Activated CD4-positive, alpha-beta T cell treated with anti-CD3 and anti-CD28 coated beads, Interleukin-2, amount 10 ng/mL, durations not matched to agents 7 days and 5 days (primary cell): ENCODE measurements at regions not wholly inside any gene's neighbourhood (a gene's known extent, or its start where the extent isn't known, plus 50 kb on each side); places are given as distances from the start of the nearest gene placed in this dataset.
"Not testable (repeated sequence)": the region's sequence is repeated elsewhere in the genome, so short reads cannot be mapped to it uniquely, and the experiment has no call there.

ENCODE experiments used
- CTCF ChIA-PET: fragments of 350-600 bp; sonication (Branson Sonifier 250); formaldehyde crosslinking; loops from one replicate; lab custom pipeline; 2021; ENCODE audit warnings: antibody characterized with exemption; lab: Charles Lee
- POLR2A ChIA-PET: fragments of 350-600 bp; sonication (Branson Sonifier 250); formaldehyde crosslinking; loops from one replicate; lab custom pipeline; 2021; ENCODE audit warnings: antibody characterized with exemption; lab: Charles Lee
- DNase-seq: peaks from one replicate; pipeline ENCODE4 v3.0.0-alpha.2; 2020
- H3K27ac Mint-ChIP-seq: one replicate; pipeline ENCODE4 v1.8.0; 2021; ENCODE audit warnings: mild to moderate bottlenecking, moderate library complexity, mixed read lengths
- H3K27me3 Mint-ChIP-seq: one replicate; pipeline ENCODE4 v1.8.0; 2021; ENCODE audit warnings: mixed read lengths
- H3K36me3 Mint-ChIP-seq: one replicate; pipeline ENCODE4 v1.8.0; 2021; ENCODE audit warnings: low read depth, mixed read lengths
- H3K4me1 Mint-ChIP-seq: one replicate; pipeline ENCODE4 v1.8.0; 2021; ENCODE audit warnings: mixed read lengths
- H3K4me3 Mint-ChIP-seq: one replicate; pipeline ENCODE4 v1.8.0; 2021; ENCODE audit warnings: mild to moderate bottlenecking, moderate library complexity, mixed read lengths
- H3K9me3 Mint-ChIP-seq: one replicate; pipeline ENCODE4 v1.8.0; 2021; ENCODE audit warnings: mixed read lengths

DNA sequence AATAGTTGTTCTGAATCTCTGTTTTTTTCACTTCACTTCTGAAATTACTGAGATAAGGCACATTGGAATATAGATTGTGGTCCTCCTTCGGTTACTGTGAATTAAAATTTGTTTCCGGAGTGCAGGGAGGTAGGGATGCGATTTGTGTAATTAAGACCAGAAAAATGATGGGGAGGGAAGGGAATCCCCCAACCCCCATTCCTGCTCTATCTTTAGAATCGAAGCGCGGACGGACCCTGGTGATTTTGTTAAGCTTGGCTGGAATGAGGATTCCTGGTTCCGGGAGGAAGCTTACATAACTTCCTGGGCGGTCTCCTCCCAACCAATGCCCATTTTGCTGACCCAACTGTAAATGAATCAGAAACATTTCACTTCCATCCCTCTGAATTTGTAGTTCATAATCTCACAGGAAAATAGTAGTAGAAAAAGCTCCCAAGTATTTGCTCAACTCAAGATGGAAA lies 220.1 kb upstream of the MSX2 start:
- ChIA-PET CTCF (no interaction called here), POLR2A (no interaction called here)
- no peaks in the 10 kb centered on the region for H3K36me3 Mint-ChIP-seq
- no peak overlapping the region for H3K27ac Mint-ChIP-seq
- no peaks in the 10 kb centered on the region for H3K27me3 Mint-ChIP-seq
- DNase-seq: no peak
- H3K4me3 Mint-ChIP-seq: no peak overlapping the region
- H3K9me3 Mint-ChIP-seq: peaks cover 6% of the 10 kb centered on the region
- no peaks in the 10 kb centered on the region for H3K4me1 Mint-ChIP-seq

DNA sequence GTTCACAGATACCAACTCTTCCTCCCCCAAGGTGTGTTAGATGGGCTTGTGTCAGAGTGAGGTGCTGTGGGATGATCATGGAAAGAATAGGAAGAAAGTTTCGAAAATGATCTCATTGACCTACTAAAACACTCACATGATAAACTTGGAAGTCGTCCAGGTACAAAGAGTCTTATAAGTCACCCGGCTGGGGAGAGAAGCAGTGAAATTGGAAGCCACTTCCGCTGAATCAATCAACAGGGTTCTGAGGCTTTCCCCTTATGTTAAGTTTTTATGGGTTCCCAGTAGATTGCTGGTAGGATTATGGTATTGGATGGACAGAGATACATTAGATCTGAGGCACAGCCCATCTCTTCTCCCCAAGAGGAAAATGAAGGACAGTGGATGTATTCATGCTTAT lies 218.8 kb upstream of the MSX2 start:
- no peak overlapping the region for H3K4me3 Mint-ChIP-seq
- H3K9me3 Mint-ChIP-seq: no peaks in the 10 kb centered on the region
- no peaks in the 10 kb centered on the region for H3K36me3 Mint-ChIP-seq
- POLR2A ChIA-PET: no interaction called here
- no peaks in the 10 kb centered on the region for H3K27me3 Mint-ChIP-seq
- CTCF ChIA-PET: no interaction called here
- no peak overlapping the region for H3K27ac Mint-ChIP-seq
- DNase-seq: no peak
- H3K4me1 Mint-ChIP-seq: no peaks in the 10 kb centered on the region

- H3K4me3 Mint-ChIP-seq, H3K27me3 Mint-ChIP-seq, H3K9me3 Mint-ChIP-seq, H3K4me1 Mint-ChIP-seq, POLR2A ChIA-PET, H3K36me3 Mint-ChIP-seq, CTCF ChIA-PET, DNase-seq, H3K27ac Mint-ChIP-seq: not testable (repeated sequence)
These were observed 213.5 kb upstream of the MSX2 start for GRCh38 chr5:174510782-174511453.

- Mint-ChIP-seq H3K4me3 (no peak overlapping the region), H3K27me3 (no peaks in the 10 kb centered on the region), H3K27ac (no peak overlapping the region), H3K4me1 (no peaks in the 10 kb centered on the region), H3K36me3 (no peaks in the 10 kb centered on the region), H3K9me3 (no peaks in the 10 kb centered on the region)
- no peak for DNase-seq
- ChIA-PET CTCF (no interaction called here), POLR2A (no interaction called here)
These were observed 212.6 kb upstream of the MSX2 start for GRCh38 chr5:174511714-174512253.

DNA sequence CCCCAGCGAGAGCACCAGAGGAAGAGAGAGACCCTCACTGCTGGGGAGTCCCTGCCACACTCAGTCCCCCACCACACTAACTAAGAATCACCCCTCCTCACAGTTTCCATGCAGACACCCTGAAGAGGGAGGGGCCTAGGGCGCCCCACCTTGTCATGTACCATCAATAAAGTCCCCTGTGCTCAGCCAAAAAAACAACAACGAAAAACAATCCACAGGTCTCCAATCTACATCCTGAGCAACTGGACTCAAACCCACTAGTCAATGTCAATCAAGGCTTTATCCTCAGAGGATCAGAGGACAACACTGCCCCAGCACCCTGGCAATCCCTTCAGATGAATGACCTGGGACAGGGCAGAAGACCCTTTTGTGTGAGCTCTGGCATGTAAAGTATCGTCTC lies 210.1 kb upstream of the MSX2 start:
- Mint-ChIP-seq H3K9me3 (no peaks in the 10 kb centered on the region), H3K27ac (no peak overlapping the region), H3K4me1 (no peaks in the 10 kb centered on the region), H3K27me3 (no peaks in the 10 kb centered on the region), H3K4me3 (no peak overlapping the region), H3K36me3 (no peaks in the 10 kb centered on the region)
- ChIA-PET CTCF (no interaction called here), POLR2A (no interaction called here)
- DNase-seq: no peak

DNA sequence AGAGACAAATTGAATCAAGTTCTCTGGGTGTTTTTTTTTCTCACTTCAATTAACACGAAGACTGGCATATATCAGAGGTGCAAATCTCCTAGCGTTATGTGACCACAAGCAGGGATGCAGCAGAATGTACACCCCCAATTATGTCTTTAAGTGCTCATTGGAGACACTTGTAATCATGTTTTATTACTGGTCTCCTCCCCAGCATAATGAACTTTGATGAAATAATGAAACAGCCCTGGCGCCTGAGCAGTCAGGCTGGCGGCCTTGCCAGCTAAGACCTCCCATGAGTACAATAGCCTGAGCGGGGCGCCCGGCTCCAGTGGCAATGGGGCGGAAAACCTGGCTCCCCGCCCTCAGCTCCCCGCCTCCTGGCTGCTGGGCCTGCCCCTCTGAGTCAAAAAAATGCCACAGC lies 209.4 kb upstream of the MSX2 start:
- Mint-ChIP-seq H3K4me3 (no peak overlapping the region), H3K27me3 (no peaks in the 10 kb centered on the region), H3K4me1 (no peaks in the 10 kb centered on the region), H3K36me3 (no peaks in the 10 kb centered on the region), H3K9me3 (no peaks in the 10 kb centered on the region), H3K27ac (no peak overlapping the region)
- ChIA-PET CTCF (no interaction called here), POLR2A (no interaction called here)
- DNase-seq: no peak

DNA sequence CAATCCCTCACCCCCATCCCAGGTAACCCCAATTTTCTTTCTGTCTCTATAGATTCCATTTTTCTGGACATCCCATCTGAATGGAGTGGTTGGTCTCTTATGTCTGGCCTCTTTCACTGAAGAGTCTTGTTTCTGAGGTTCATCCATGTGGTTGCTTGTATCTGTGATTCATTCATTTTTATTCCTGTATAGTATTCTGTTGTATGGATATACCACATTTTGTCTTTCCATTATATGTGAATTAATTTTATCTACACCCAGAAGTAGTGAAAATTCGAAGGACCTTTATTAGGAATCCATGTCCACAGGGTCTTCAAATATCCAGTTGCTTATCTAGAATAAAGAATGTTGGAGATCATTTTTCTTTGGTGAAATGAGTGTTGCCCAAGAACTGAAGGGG lies 207.6 kb upstream of the MSX2 start:
- CTCF ChIA-PET: no interaction called here
- no peak overlapping the region for H3K27ac Mint-ChIP-seq
- no peaks in the 10 kb centered on the region for H3K9me3 Mint-ChIP-seq
- no peaks in the 10 kb centered on the region for H3K4me1 Mint-ChIP-seq
- POLR2A ChIA-PET: no interaction called here
- no peaks in the 10 kb centered on the region for H3K36me3 Mint-ChIP-seq
- H3K4me3 Mint-ChIP-seq: no peak overlapping the region
- H3K27me3 Mint-ChIP-seq: no peaks in the 10 kb centered on the region
- no peak for DNase-seq

DNA sequence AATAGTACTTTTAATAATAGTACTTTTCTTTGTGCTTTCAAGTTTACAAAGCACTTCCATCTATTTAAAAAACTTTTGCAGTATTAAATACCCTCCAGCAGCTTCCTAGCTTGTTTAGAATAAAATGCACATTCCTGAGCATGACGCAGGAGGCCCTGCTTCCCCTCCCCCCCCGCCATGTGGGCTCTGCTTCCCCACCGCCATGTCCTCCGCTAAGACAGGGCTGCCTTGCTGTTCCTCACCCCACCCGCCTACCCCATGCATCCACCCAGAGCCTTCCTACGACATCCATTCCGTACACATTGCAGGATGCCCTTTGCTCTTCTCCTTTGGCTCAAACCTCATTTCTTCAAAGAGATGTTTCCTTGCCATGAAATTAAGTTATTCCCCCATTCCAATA lies 205.9 kb upstream of the MSX2 start:
- DNase-seq: no peak
- CTCF ChIA-PET: no interaction called here
- Mint-ChIP-seq H3K4me3 (no peak overlapping the region), H3K27me3 (no peaks in the 10 kb centered on the region), H3K9me3 (no peaks in the 10 kb centered on the region), H3K27ac (no peak overlapping the region), H3K4me1 (no peaks in the 10 kb centered on the region), H3K36me3 (no peaks in the 10 kb centered on the region)
- POLR2A ChIA-PET: no interaction called here

- DNase-seq: no peak
- CTCF ChIA-PET: no interaction called here
- Mint-ChIP-seq H3K4me3 (no peak overlapping the region), H3K9me3 (peaks cover 2% of the 10 kb centered on the region), H3K27ac (no peak overlapping the region), H3K36me3 (no peaks in the 10 kb centered on the region), H3K4me1 (no peaks in the 10 kb centered on the region), H3K27me3 (no peaks in the 10 kb centered on the region)
- POLR2A ChIA-PET: no interaction called here
These were observed 203.7 kb upstream of the MSX2 start for GRCh38 chr5:174520420-174521396.

- POLR2A ChIA-PET: no interaction called here
- H3K36me3 Mint-ChIP-seq: no peaks in the 10 kb centered on the region
- no peaks in the 10 kb centered on the region for H3K4me1 Mint-ChIP-seq
- H3K27ac Mint-ChIP-seq: no peak overlapping the region
- no peak overlapping the region for H3K4me3 Mint-ChIP-seq
- H3K9me3 Mint-ChIP-seq: peaks cover 2% of the 10 kb centered on the region
- no peaks in the 10 kb centered on the region for H3K27me3 Mint-ChIP-seq
- CTCF ChIA-PET: no interaction called here
- no peak for DNase-seq
These were observed 202.9 kb upstream of the MSX2 start for GRCh38 chr5:174521449-174521848.

DNA sequence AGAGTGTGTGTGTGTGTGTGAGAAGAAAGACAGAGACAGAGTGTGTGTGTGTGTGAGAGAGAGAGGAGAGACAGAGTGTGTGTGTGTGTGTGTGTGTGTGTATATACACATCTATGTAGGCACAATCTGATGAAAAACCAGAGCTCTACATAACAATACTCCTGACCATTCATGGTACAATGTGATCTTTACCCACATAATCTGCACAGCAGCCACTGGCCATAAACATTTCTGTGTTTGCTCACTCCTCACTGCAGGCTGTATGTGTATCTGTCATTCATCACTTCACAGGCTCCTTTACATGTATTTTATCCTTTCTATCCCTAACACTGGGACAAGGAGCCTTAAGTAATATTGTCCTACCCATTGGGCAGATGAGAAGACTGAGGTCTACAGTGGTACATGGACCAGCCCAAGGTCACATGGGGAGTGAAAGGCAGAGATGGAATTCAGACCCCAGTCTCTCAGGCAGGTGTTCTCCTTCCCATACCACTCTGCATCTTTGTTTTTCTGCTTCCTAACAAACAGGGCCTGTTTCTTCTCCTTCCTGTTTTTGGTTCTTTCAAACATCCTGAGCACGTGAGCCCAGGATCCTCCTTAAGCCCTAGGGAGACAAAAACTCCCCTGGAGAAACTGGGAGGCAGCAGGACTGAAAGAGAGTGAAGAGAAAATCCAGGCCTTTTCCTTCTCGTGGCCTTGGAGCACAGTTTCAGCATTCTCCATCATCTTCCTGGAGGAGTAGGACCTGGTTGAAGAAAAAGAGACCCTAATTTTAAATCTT lies 201.7 kb upstream of the MSX2 start:
- Mint-ChIP-seq H3K4me3 (no peak overlapping the region), H3K27me3 (no peaks in the 10 kb centered on the region), H3K9me3 (peaks cover 2% of the 10 kb centered on the region), H3K27ac (no peak overlapping the region), H3K36me3 (no peaks in the 10 kb centered on the region), H3K4me1 (no peaks in the 10 kb centered on the region)
- POLR2A ChIA-PET: no interaction called here
- CTCF ChIA-PET: no interaction called here
- DNase-seq: no peak

GRCh38 chr5:174523311-174524071 lies 200.9 kb upstream of the MSX2 start:
- H3K36me3 Mint-ChIP-seq: no peaks in the 10 kb centered on the region
- no peak for DNase-seq
- H3K4me3 Mint-ChIP-seq: no peak overlapping the region
- H3K27ac Mint-ChIP-seq: no peak overlapping the region
- ChIA-PET POLR2A (no interaction called here), CTCF (no interaction called here)
- no peaks in the 10 kb centered on the region for H3K4me1 Mint-ChIP-seq
- peaks cover 2% of the 10 kb centered on the region for H3K9me3 Mint-ChIP-seq
- no peaks in the 10 kb centered on the region for H3K27me3 Mint-ChIP-seq
